GM19099 (cell line): ENCODE measurements at regions not wholly inside any gene's neighbourhood (a gene's known extent, or its start where the extent isn't known, plus 50 kb on each side); places are given as distances from the start of the nearest gene placed in this dataset.

Source experiments
- POLR2A ChIP-seq: IDR thresholded peaks from 3 replicates; pipeline ENCODE4 v1.6.1; 2011; ENCODE audit warnings: low read depth; ENCODE audit not compliant: insufficient read length; ENCODE audit errors: extremely low read depth

DNA sequence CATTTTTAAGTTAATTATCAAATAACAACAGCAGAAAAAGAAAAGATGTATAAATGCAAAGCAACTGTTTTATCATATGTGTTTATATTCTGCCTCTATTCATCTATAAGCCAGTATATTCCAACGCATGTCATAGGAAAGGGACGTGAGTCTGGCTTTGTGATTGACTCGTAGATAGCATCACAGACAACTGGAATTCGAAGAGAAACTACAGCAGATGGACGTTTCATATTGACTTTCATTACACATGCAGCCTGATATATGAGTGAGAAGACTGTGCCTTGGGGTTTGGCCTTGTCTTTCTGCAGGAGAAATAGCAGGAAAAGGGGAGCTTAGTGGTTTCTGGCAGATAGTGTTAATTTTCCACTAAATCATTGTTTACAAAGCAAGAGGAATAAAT, 1111.9 kb downstream of the MAT2B start:
- no peak for TF ChIP-seq POLR2A

DNA sequence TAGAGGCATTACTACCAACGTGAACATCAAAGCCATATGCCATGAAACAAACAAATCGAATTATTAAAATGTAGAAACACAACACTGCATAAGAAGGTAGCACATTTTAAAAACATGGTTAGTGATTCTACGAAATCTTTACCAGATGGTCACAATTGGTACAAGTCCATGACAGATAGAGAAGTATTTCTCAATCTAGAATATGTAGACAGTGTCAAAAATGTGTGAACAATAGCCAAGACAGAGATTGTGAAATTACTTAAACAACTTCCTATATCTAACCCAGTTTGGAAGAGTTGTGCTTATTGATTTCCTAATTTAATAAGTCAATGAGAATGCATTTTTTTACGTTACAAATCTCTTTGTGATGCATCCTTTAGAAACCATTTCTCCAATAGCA, 1121.6 kb downstream of the MAT2B start:
- TF ChIP-seq POLR2A = no peak

DNA sequence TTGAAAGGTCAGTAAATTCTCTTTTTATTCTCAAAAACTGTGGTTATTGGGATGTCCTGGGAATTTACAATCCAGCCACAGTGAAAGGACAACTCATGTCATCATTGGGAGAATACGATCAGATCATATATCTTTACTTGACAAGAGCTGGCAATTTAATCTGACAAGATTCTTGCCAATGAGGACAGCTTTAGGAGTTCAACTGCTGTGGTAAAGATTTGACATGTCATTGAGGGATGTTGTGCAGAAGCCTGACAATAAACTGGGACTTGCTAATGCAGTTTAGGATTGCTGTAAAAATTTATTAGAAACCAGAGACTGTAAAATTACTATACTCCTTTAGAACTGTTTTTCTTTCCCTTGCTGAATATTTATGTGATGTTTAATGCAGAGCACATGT, 1131.0 kb downstream of the MAT2B start:
- no peak for TF ChIP-seq POLR2A

DNA sequence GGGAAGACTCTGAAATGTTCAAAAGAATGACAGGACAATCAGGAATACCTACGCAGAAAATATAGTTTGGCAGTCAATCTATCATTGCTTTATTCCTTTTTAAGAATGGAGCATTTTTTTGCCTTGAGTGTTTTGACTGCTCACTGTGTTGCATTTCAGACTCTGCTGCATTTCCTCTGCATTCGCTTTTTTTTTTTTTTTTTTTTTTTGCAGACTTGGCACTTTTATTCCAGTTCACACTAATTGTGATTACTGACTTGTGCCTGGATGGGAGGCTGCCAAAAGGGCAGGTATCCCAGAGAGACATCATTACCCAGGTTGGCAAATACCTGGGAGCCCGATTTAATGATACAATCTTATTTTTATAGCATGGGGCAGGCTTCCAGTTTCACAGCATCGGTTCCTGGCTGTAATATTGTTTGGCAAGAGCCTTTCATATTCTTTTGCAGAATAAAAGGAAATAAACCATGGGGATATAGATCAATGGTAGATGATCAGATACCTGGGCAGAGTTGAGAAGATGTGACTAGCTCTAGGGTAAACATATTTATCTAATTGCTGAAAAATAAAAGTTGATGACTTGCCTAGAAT, 1132.6 kb downstream of the MAT2B start:
- TF ChIP-seq POLR2A = no peak

DNA sequence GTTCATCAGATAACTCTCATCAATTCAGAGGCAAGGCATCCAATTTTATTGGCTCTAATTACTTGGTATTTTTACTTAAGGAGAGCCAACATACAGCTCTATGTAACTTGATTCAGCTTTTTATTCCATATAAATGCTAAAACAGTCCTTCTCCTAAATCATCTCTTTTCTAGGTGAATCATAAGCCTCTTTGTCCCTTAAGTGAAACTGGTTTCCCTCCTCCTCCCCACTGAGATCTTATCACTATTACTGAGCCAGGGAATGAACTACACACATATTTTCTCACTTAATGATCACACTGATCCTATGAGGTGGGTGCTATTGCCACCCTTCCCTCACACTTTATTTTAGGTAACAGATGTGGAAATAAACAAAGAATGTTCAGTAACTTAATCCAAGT, 1143.8 kb downstream of the MAT2B start:
- no peak for TF ChIP-seq POLR2A

DNA sequence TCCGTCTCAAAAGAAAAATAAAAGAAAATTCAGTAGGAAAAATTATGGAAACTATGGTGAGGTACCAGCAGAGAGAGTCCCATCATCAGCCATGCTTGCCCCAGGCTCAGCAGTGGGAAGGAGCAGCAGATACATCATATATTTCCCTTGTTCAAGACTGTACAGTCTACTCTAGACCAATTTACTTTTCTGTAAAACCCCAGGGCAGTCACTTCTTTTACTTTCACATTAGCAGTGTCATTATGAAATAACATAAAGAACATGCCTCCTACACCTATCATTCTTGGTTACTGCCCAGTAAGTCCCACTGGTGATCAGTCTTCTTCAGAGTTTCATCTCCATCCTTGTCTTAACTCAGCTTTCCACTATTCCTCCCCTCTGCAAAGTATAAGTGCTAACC, 1145.0 kb downstream of the MAT2B start:
- no peak for TF ChIP-seq POLR2A

DNA sequence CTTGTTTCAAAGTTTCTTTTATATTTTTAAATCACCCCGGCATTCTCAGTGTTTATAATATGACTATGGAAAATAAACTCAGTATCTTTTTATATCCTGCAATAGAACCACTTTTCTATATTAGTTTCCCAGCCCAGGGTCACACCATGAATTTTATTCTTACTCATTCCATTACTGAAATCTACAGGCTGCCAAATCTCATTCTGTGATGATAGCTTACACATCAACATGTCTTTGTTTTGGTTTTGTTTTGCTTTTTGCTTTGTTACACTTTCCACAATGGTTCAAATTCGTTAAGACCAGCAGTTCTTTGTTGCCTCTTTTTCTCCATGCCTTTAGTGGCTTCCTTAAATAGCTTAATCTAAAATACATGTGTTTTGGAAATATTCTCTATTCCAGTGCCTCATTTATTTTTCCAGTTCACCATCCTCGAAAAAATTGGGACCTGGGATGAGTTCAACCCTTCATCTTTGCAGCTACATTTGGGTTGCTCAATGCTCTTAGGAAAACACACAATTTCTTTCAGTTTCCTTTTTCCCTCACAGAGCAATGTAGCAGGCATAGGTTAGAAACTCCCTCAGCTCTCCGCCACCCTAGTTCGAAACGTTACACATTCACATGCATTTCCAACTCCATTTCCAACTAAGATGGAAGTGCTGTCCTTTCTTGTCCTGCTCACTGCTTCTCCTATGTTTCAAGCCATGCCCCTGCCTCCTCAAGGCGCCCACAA, 1146.3 kb downstream of the MAT2B start:
- no peak for TF ChIP-seq POLR2A

DNA sequence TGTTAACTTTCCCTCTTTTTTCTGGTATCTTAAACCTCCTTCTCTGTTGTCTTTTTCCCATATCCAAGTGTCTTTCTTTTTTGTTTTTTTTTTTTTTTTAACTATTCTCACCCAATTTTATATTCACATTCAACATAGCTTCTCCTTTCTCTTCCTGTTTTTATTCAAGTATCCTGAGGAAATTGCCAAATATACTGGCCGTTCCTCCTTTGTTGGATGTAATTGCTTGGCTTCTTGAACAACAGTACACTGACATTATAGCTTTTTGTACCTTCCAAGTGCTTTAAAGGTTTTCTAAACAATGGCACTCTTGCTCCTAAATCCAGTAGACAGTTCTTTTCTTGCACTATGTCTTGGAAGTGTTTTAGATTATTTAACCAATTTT, 1146.8 kb downstream of the MAT2B start:
- TF ChIP-seq POLR2A = no peak

DNA sequence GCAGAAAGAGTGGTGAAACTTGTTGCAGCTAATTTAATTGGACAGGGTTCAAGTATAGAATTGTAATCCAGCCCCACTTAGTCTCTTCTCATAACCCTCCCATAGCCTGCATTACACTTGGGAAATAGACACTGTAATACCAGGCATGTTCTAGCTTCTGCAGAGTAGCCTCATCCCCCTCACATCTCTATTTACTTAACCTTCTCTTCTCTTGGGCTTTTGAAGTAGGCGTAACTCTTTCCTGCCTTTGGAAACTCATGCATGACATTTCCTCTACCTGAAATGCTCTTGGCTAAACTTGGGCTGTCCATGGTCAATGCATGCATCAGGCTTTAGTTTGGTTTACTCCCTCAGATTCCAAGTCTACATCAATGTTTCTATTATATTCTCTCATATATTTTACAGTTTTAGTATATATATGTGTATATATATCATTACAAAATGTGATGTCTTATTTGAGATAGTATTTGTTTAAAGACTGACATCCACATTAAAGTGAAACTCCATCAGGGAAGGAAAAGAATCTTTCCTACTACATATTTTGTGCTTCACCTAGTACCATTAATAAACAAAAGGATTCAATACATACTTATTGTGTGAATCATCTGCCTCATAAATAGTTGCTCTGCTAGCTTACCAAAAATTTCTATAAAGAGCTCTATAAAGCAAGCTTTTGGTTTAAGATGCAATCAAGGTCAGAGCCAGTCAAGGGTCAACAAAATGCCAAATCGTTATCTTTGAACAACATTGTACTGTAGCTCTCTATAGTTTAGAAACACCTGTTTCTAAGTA, 1158.0 kb downstream of the MAT2B start:
- no peak for TF ChIP-seq POLR2A

DNA sequence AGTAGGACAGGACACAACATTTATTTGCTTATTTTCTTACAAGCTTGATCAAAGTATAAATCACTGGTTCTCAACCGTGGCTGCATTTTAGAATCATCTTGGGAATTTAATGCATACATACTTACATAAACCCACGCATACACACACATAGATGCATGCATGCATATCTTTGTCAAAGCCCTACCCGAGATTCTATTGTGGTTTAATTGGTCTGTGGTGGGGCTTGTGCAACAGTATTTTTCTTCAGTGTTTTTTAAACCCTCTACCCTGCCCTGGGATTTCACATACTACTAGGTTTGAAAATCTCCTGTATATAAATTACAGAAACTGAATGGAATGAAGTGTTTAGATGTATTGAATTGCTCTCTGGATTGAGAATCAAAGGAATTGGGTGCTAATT, 1166.2 kb downstream of the MAT2B start:
- no peak for TF ChIP-seq POLR2A

DNA sequence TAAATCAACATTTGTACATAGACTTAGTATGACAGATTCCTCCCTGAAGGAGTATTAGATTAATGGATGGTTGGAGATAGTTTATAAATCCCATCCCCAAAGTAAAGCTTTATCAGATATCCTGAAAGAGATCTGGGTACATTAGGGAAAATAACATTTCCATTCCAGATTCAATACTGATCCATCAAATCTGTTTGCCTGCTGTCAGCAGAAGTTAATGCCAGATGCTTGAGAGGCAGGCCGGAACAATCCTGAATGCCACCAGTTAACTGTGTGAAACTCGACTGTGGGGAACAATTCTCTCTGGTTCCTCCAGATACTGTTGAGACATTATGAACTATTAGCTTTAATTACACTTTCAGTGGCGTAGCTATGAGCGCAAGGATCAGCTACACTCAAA, 1166.8 kb downstream of the MAT2B start:
- no peak for TF ChIP-seq POLR2A

DNA sequence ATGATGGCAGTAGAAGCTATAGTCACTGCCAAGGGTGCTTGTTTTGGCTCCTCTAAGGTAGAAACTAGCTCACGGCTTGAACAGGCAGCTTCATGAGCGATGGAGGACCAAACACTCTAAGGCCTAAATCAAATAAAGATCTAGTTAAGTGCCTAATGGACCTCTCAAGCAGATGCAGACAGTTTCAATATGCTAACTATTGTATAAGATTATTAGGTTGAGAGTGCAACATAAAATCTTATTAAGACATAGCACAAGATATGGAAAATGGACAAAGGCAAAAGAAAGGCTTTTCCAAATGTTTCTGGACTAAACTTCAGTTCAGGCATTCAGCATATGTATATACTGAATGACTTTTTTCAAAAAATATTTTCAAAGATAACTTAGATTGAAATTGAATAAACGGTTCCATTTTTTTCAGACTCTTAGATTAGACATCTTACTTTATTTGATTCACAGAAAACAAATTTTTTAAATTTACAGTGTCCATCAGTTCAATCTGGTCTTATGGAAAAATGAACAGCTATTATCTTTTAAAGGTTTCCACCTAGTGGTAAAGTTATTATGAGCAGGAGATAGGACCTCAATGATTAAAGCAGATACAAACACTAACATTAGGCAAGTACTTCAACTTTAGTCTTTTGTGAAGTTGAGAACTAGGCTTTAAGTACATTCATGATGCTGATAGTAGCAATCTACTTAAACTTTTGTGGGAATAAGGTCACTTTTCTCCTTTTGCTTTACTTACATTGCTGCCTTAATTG, 1167.7 kb downstream of the MAT2B start:
- no peak for TF ChIP-seq POLR2A

DNA sequence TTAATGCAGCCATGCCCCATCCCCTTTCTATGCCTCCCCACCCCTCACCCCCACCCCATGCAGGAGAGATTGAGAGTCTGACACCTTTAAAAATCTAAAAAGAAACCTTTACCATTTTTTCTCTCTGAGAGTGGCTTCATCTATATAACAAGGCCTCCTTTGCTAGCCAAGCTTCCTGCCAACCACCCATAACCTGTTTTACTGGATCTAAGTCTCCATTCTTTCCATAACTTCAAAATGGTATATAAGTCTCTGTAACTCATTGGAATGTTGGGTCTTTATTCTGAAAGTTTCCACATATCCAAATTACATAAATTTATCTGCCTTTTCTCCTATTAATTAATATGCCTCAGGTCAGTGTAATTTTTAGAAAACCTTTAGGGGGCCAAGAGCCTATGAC, 1174.0 kb downstream of the MAT2B start:
- TF ChIP-seq POLR2A = no peak

DNA sequence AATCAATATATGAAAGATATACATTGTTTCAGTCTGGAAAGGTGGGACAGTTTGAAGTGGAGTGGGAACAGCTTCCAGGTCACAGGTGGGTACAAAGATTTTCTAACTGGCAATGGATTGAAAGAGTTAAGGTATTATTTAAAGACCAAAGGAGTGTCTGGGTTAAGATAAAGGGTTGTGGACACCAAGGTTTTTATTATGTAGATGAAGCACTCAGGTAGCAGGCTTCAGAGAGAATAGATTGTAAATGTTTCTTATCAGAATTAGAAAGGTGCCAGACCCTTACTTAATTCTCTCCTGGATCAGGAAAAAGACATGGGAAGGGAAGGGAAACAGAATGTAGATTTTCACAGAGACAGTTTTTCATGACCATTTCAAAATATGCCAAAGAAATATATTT, 1174.8 kb downstream of the MAT2B start:
- no peak for TF ChIP-seq POLR2A

DNA sequence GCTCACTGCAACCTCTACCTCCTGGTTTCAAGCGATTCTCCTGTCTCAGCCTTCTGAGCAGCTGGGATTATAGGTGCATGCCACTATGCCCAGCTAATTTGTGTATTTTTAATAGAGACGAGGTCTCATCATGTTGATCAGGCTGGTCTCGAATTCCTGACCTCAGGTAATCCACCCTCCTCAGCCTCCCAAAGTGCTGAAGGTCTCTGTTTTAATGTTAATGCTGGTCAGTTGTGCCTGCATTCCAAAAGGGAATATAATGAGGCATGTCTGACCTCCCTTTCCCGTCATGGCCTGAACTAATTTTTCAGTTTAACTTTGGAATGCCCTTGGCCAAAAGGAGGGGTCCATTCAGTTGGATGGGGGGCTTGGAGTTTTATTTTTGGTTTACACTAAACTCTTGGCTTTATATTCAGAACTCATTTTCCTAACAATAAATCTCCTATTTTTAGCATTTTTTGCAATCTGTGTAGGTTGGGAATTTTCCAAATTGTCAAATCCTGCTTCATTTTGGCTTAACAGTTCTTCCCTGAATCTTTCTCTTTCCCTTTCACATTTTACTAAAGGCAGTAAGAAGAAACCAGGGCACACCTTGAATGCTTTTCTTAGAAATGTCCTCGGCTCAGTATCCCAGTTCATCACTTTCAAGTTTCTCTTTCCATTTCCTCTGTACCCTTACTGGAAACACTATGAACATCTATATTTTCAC, 1175.5 kb downstream of the MAT2B start:
- no peak for TF ChIP-seq POLR2A
